ENCODE measurements at regions not wholly inside any gene's neighbourhood (a gene's known extent, or its start where the extent isn't known, plus 50 kb on each side); places are given as distances from the start of the nearest gene placed in this dataset.

DNA sequence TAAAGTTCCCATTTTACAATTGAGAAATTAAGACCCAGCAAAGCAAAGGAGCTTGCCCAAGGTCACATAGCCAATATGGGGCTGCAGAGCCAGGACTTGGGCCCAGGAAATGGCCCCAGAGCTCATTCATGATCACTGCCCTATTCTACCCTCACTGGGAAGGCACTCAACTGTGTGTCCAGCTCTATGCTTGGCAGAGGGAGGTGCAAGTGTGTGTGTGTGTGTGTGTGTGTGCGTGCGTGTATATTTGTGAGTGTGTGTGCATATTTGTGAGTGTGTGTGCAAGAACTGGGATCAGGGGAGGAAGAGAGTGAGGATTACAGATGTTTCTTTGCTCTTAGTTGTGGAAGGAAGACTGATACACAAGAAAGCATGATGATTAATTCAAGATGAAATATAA is 151.2 kb upstream of the CRY1 start:
- no peak overlapping the region for H3K4me3 ChIP-seq (ENCODE audit: low read depth, low read length)
- TF ChIP-seq, protein P1, sequence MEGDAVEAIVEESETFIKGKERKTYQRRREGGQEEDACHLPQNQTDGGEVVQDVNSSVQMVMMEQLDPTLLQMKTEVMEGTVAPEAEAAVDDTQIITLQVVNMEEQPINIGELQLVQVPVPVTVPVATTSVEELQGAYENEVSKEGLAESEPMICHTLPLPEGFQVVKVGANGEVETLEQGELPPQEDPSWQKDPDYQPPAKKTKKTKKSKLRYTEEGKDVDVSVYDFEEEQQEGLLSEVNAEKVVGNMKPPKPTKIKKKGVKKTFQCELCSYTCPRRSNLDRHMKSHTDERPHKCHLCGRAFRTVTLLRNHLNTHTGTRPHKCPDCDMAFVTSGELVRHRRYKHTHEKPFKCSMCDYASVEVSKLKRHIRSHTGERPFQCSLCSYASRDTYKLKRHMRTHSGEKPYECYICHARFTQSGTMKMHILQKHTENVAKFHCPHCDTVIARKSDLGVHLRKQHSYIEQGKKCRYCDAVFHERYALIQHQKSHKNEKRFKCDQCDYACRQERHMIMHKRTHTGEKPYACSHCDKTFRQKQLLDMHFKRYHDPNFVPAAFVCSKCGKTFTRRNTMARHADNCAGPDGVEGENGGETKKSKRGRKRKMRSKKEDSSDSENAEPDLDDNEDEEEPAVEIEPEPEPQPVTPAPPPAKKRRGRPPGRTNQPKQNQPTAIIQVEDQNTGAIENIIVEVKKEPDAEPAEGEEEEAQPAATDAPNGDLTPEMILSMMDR (IDR thresholded peaks at IDR 0.05; ENCODE audit: insufficient read depth, low read length), result no peak
- DNase-seq (ENCODE audit: low read depth), result no peak

DNA sequence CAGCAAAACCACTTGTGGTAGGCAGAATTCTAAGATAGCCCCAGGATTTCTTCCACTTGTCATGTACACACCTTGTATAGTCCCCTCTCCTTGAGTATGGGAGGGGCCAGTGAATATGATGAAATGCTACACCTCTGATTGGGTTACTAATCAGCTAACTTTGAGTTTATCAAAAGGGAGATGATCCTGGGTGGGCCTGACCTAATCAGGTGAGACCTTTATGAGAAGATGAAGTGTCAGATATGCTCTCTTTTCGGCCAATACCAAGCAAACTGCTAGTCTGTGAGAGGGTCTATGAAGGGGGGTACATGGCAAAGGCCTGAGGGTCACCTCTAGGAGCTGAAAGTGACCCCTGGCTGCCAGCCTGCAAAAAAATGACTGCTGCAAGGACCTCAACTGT is 154.3 kb upstream of the CRY1 start:
- no peak overlapping the region for H3K4me3 ChIP-seq (ENCODE audit: low read depth, low read length)
- TF ChIP-seq, protein P1 (IDR thresholded peaks at IDR 0.05; ENCODE audit: insufficient read depth, low read length), result no peak
- DNase-seq (ENCODE audit: low read depth), result no peak

DNA sequence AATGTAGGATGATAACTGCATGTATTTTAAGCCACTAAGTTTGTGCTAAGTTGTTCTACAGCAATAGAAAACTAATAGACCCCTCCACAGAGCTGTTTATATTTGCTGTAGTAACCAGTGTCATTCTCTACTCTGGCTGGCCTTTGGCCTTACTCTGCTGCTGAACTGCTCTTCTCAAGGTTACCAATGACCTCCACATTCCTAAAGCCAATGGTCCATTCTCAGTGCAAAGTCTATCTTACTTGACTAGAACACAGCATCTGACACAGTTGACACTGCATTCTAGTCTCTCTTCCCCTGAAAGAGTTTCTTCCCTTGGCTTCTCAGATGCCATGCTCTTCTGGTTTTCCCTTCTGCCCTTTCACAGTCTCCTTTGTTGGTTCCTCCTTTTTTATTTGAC is 154.8 kb upstream of the CRY1 start:
- TF ChIP-seq, protein P1 (IDR thresholded peaks at IDR 0.05; ENCODE audit: insufficient read depth, low read length), result no peak
- H3K4me3 ChIP-seq (ENCODE audit: low read depth, low read length), result no peak overlapping the region
- no peak for DNase-seq (ENCODE audit: low read depth)

DNA sequence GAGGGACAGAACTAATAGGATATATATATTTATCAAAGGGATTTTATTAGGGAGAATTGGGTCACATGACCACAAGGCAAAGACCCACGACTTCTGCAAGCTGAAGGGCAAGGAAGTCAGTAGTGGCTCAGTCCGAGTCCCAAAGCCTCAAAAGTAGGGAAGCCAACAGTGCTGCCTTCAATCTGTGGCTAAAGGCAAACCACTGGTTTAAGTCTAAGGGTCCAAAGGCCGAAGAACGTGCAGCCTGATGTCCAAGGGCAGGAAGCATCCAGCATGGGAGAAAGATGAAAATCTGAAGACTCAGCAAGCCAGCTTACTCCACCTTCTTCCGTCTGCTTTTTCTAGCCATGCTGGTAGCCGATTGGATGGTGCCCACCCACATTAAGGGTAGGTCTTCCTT is 157.9 kb upstream of the CRY1 start:
- TF ChIP-seq, protein P1 (IDR thresholded peaks at IDR 0.05; ENCODE audit: insufficient read depth, low read length), result no peak
- H3K4me3 ChIP-seq (ENCODE audit: low read depth, low read length), result no peak overlapping the region
- DNase-seq (ENCODE audit: low read depth), result no peak

DNA sequence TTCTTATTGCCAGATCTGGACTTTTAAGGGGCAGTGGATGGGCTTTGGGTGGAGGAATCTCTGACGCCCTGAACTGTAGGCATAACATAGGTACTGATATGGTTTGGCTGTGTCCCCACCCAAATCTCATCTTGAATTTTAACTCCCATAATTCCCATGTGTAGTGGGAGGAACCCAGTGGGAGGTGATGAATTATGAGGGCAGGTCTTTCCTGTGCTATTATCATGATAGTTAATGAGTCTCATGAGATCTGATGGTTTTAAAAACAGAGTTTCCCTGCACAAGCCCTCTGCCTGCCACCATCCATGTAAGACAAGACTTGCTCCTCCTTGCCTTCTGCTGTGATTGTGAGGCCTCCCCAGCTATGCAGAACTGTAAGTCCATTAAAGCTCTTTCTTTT is 160.0 kb upstream of the CRY1 start:
- TF ChIP-seq, protein P1 (IDR thresholded peaks at IDR 0.05; ENCODE audit: insufficient read depth, low read length), result no peak
- no peak overlapping the region for H3K4me3 ChIP-seq (ENCODE audit: low read depth, low read length)
- DNase-seq (ENCODE audit: low read depth), result no peak

DNA sequence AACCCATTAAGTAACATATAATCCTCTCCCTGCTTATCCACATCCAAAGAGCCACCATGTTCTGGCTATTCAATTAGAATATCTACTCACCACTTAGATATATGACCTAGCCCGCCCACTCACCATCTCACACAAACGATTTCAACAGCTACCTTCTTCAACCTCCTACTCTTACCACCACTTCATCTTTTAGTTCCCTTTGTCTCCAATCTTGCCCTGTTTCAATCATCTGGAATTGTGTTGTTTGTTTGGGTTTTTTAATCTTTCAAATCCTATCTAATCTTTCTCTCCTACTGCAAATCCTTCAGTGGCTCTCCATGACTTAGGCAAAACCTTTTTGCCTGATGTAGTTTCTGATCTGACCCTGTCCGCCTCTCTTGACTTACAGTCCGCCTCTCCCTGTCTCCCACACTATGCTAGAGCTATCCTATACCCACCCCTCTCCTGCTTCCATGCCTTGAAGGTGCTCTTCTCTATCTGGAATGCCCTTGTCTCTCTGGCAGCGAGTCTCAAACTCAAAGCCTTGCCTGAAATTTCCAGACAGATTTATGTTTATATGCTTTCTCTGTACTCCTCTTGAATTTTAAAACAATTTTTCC is 161.0 kb upstream of the CRY1 start:
- DNase-seq (ENCODE audit: low read depth), result no peak
- H3K4me3 ChIP-seq (ENCODE audit: low read depth, low read length), result no peak overlapping the region
- TF ChIP-seq, protein P1 (IDR thresholded peaks at IDR 0.05; ENCODE audit: insufficient read depth, low read length), result no peak

DNA sequence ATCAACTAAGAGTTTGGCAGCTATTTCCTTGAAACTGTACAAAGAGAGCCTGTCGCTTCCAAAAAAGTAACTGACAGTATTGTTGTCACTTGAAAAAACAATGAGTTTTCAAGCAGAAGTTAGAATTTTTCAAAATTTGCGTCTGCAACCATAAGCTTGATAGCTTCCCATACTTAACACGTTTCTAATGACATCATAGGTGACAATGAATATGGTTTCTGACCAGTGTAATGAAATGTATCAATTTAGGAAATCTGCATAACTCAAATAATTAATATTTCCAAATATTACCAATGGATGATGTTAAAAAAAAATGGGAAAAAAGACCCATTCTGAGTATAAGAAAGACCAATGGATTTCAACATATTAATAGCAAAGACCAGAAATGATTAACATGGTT is 165.4 kb upstream of the CRY1 start:
- DNase-seq (ENCODE audit: low read depth), result no peak
- no peak overlapping the region for H3K4me3 ChIP-seq (ENCODE audit: low read depth, low read length)
- TF ChIP-seq, protein P1 (IDR thresholded peaks at IDR 0.05; ENCODE audit: insufficient read depth, low read length), result no peak
